Fibroblast of the conjunctiva (primary cell): ENCODE measurements at regions not wholly inside any gene's neighbourhood (a gene's known extent, or its start where the extent isn't known, plus 50 kb on each side); places are given as distances from the start of the nearest gene placed in this dataset.
"Not testable (repeated sequence)": the region's sequence is repeated elsewhere in the genome, so short reads cannot be mapped to it uniquely, and the experiment has no call there.

Source experiments
- DNase-seq: peaks from one replicate; pipeline ENCODE4 v3.0.0-alpha.2; 2010; ENCODE audit warnings: low read depth

DNA sequence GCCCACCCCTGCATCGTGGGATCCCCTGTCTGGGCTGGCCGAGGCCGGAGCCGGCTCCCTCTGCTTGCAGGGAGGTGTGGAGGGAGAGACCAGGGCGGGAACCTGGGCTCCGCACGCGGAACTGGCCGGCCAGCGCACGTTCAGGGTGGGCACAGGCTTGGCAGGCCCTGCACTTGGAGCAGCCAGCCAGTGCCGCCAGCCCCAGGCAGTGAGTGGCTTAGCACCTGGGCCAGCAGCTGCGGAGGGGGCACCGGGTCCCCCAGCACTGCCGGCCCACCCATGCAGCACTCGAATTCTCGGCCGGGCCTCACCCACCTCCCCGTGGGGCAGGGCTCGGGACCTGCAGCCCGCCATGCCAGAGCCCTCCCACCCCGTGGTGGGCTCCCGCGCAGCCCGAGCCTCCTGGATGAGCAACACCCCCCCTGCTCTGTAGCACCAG is 422.6 kb downstream of the AMY1C start:
- DNase-seq: no peak

DNA sequence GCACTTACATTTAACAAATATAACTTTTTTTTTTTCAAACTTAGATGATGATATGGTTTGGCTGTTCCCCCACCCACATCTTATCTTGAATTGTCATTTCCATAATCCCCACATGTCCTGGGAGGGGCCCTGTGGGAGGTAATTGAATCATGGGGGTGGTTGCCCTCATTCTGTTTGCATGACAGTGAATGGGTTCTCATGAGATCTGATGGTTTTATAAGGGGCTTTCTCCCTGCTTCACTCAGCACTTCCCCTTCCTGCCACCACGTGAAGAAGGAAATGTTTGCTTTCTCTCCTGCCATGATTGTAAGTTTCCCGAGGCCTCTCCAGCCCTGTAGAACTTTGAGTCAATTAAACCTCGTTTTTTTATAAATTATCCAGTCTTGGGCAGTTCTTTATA is 432.6 kb downstream of the AMY1C start:
- no peak for DNase-seq

DNA sequence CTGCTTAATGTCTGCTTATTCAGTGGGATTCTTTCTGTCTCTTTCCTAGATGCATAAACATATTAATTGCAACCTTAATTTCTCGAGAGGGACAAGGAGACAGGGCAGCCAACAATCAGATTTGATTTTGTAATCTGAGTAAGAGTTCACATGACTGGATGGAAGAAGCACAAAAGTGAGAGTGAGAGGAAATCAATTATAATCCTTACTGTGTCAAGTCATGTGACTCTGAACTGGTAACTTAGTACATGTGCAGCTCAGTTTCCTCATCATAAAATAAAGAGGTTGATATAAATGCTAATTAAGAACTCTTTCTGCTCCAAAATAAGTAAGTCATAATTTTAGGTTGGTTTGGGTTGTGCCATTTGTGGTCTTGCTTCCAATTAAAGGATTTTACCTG is 439.5 kb downstream of the AMY1C start:
- no peak for DNase-seq

DNA sequence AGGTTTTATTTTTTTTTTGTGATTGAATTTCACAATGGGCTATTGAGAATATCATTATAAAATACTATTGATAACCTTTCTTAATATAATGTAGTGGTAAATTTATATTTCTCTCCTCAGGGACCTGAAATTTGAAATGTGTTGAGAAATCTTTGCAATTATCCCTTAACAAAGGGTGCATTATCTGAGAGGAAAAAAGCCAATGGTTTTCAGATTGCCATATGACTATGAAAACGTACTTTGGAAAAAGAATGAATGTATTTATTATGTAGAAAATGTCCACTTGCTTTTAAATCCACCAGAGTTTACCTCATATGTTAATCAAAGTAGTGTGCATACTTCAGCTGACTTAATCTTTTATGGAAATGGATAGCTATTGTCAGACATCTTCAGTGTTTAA is 441.1 kb downstream of the AMY1C start:
- no peak for DNase-seq

DNA sequence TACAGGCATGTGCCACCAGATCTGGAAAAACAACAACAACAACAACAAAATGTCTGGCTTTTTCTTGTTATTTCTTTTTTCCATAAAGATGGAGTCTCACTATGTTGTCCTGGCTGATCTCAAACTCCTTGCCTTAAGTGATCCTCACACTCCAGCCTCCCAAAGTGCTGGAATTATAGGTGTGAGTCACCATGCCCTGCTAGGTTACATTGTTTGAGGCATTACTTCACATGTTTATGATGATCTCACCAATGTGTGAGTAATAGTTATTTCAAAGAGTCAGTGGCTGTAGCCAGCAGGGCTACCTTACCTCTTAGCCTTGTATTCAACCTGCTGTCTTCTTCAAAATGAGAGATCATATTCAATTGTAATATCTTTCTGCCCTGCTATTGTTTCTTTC is 445.7 kb downstream of the AMY1C start:
- DNase-seq: no peak

DNA sequence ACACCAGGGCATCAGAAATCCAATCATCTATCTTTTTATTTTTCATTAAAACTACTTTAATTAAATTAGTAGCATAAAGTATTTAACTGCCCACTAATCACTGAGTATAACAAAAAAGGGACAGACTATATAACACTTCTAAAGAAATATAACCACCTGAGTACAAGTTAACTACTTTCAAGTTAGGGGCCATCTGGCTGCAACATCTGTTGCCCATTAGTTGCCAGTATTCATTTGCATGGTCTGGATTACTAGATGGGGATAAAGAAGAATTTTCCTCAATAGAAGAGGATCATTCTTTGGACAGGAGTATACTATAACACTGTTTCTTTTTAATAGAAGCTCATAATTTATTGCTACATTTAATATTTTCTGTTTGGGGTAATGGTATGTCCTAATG is 446.4 kb downstream of the AMY1C start:
- DNase-seq: no peak

DNA sequence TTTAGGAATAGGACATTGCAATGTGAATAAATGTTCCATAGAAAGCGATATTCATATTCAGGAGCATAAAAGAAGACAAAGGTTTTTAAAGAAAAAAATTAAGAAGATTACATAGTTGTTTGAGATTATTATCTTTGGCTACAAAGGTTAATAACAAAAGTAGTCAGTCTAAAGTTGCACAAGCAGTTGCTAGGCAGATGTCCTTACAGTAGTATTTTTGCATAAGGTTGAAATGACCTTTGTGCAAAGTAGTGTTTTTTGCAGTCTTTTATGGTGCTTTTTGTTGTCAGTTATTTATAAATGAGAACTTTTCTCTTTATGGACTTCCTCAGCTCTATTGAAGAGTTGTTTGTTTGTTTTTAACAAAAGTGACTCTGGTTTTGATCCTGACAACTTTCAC is 447.8 kb downstream of the AMY1C start:
- DNase-seq: no peak

DNA sequence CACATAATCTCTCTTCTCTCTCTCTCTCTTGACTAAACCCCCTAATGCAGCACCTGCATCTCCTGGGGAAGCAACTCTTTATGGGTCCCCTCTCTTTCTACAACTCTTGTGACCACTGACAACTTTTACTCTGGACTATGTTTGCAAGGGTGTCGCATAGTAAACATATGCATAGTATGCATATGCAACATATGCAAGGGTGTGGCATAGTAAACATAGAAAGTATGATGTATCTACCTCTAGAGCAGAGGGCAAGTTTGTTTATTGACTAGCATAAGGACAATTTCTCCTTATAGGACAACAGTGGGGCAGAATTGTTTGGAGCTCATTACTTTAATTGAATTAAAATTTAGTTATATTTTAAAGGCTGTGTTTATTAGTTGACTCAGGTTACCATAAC is 462.5 kb downstream of the AMY1C start:
- DNase-seq: no peak

DNA sequence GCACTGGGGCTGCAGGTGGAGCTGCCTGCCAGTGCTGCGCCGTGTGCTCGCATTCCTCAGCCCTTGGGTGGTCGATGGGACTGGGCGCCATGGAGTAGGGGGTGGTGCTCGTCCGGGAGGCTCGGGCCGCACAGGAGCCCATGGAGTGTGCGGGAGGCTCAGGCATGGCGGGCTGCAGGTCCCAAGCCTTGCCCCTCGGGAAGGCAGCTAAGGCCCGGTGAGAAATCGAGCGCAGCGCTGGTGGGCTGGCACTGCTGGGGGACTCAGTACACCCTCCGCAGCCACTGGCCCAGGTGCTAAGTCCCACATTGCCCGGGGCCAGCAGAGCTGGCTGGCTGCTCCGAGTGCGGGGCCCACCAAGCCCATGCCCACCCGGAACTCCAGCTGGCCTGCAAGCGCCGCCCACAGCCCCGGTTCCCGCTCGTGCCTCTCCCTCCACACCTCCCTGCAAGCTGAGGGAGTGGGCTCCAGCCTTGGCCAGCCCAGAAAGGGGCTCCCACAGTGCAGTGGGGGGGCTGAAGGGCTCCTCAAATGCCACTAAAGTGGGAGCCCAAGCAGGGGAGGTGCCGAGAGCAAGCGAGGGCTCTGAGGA is 467.8 kb downstream of the AMY1C start:
- not testable (repeated sequence) for DNase-seq

DNA sequence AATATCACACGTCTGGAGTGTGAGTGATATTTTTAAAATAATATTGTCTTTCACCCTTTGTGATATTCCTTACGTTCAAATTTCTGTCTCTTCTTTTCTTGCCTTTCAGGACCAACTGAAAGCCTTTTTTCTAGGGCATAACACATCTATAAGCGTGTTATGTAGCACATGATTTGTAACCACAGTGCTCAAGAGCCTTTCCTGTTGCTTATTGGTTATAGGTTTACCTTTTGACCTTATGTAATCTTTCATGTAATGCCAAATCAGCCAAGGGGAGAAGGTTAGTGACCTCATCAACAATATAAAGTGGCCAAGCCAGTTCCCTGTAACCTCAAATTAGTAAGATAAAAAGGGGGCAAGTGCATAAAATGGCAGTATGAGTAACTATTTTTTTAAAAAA is 480.2 kb downstream of the AMY1C start:
- no peak for DNase-seq

DNA sequence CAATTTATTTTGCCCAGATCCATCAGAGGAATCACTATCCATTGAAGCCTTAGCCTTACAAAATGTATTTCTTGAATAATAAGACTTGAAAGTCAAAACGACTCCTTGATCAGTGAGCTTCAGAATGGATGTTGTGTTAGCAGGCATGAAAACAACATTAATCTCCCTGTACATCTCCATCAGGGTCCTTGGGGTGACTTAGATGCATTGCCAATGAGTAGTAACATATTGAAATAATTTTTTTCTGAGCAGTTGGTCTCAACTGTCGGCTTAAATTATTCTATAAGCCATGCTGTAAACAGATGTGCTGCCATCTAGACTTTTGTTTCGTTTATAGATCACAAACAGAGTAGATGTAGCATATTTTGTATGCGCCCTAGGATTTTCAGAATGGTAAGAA is 482.0 kb downstream of the AMY1C start:
- no peak for DNase-seq

DNA sequence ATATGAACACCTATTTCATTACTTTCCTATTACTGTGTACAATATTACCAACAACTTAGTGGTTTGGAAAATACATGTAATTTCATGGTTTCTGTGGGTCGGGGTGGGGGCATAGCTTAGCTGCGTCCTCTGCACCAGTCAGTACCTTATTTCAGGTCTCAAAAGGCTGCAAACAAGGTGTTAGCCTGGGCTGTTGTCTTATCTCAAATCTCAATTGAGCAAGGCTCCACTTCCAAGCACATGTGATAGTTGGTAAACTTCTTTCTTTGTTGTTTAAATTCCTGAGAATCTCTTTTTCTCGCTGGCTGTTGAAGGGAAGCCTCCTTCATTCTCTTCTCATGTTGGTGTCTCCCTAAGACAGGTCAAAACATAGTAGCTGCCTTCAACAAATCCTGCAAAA is 485.4 kb downstream of the AMY1C start:
- no peak for DNase-seq

DNA sequence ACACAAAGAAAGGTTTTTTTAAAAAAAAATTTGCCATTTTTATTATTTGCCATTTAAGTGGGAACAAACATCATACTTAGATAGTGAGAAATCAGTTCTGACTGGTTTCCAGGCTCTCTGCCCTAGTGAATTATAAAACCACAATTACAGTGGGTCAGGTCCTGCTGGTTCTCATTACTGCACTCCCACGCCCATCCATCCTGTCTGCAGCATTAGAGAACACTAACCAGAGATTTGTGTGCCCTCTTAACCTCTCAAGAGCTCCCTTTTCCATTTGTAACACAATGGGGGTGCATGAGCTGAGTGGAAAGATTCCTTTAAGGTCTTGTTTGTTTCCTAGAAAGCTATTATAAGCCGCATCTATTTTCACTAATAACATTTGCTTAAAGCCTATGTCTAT is 489.3 kb downstream of the AMY1C start:
- DNase-seq: no peak

DNA sequence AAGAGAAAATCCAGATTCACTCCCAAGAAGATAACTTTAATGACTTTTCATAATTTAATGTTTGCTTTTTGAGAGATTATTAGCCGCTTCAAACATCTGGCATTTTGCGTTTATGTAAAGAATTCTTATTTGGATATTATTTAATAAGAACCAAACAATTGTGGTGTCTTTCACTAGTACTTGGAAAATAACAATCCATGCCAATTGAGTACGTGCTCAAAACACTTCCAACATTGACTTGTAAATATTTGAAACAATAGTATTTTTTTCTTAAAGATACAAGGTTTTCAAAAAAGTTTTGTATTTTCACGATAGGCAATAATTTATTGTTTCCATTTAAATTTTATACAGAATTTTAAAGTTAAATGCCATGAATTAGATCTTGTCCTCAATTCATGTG is 498.7 kb downstream of the AMY1C start:
- DNase-seq: no peak

DNA sequence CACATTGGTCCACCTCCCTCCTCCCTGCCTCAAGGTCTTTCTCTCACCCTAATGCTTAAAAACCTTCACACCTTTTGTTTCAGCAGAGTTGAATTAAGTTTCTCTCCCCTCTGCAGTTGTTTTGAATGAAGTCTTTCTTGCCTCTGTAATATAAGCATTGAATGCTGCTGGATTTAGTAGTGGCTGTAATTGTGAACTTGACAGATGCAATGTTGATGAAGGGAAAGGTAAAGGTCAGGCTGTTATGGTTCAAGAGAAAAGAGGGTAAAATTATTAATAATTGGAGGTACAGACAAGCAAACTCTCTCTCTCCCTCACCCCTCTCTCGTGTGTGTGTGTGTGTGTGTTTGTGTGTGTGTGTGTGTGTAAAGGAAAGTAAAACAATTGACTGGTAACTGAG is 509.8 kb downstream of the AMY1C start:
- no peak for DNase-seq

DNA sequence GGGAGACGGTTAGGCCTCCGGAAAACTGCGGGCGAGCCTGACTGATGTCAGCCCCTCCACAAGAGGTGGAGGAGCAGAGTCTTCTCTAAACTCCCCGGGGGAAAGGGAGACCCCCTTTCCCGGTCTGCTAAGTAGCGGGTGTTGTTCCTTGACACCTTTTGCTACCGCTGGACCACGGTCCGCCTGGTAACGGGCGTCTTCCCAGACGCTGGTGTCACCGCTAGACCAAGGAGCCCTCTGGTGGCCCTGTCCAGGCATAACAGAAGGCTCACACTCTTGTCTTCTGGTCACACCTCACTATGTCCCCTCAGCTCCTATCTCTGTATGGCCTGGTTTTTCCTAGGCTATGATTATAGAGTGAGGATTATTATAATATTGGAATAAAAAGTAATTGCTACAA is 513.4 kb downstream of the AMY1C start:
- DNase-seq: not testable (repeated sequence)

DNA sequence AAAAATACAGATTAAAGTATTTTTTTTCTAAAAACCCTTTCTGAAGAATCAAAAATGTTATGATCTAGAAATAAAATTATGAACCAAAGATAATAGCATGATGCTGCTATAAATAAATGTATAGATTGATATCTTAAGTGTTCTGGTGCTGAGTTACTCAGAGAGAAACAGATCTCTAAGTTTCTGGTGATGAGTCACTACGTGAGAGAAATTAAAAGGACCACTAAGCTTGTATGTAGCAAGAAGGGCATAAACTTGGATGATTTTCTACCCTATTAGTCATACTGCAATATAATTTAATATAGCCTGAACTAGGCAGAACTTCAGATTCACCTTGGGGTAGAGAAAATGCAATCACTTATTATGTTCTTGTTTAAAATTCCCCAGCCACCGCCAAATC is 514.8 kb downstream of the AMY1C start:
- no peak for DNase-seq

DNA sequence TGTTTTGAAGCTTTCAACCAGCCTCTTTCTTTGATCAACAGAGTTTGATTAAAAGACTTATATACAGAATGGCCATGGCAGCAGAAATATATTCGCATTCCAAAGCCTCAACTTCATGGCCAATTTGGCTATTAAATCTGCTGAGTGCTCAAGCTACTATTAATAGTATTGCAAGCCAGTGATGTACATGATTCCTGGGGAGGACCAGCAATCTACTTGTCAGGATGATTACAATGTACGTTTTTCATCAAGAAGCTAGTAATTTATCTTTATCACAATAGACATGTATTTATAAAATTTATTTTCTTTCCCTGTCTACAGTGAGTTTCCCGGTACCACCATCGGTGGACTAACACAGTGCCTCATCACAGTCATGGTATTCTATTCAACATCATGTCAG is 515.5 kb downstream of the AMY1C start:
- DNase-seq: no peak

DNA sequence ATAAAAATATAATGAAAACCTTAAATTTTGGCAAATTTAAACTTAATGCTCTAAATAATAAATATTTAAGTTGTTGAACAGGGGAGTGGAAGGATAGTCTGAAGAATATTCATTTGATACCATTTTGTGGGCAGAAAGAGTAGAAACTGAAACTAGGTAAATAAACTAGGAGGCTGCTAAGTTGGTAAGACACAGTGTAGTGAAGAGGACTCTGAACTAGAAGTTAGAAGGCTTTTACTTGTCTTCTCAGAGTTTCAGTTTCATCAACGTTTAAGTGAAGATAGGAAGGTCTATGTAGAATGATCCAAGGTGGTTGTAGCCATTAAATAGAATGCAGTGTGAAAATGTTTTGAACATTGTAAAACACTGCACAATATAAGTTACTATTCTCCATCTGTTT is 516.9 kb downstream of the AMY1C start:
- no peak for DNase-seq

DNA sequence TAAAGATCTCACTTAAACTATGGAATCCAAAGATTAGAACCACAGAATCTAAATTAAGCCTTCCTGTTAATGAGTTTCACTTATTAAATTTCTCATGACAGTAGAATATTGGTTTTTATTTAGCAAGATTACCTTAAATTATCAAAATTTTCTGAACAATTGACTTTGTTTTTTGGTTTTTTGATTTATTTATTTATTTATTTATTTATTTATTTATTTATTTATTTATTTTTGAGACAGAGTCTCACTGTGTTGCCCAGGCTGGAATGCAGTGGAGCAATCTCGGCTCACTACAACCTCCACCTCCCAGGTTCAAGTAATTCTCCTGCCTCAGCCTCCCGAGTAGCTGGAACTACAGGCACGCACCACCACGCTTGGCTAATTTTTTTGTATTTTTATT is 538.6 kb downstream of the AMY1C start:
- DNase-seq: not testable (repeated sequence)

DNA sequence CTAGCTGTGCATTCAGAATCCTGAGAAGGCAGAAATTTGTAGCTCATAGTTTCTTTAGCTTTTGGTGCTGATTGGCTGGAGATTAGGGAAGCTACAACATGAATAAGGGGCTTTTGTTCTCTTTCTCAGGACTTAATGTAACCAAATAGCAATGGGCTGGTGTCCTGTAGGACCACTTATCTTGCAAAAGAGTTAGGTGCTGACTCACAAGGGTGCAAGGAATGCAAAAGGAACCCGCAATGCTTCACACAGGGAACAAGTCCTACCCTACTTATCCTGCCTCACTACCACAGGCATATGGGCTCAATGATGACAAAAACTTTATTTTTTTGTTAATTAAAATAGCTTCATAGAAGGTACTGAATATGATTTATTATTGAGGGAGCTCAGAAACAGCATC is 541.5 kb downstream of the AMY1C start:
- no peak for DNase-seq

DNA sequence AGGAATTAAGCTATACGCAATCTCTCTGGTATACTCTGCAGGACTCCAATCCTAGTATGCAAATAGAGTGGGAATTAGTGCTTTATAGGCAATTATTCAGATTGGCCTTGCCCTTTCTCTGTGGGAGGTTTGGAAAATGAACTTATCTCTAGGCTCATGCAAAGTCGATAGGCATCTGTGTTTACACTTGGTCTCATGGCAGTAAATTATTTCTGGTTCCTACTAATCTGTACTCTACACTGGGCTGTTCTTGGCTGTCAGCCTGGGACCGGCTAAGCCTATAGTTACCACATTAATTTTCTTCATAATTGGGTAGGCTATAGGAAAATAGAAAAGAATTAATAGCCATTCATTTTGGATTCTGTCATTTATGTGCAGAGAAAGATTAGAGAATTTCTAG is 544.6 kb downstream of the AMY1C start:
- DNase-seq: no peak

DNA sequence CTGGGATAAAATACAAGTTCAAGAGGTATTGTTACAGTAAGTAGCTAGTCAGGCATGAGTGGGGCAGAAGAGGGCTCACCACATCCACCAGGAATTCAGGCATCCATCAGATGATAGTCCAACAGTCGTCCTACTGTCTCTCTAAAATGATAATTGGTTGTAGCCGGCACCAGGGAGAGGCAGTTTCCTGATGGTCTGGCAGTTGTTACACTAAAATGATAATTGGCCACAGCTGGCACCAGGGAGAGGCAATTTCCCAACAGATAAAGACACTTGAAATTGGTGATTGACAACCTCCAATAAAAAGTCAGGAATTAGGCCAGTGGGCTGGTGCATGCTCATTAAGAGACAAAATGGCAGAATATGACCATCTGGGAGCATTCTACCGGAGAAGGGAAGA is 545.8 kb downstream of the AMY1C start:
- no peak for DNase-seq

DNA sequence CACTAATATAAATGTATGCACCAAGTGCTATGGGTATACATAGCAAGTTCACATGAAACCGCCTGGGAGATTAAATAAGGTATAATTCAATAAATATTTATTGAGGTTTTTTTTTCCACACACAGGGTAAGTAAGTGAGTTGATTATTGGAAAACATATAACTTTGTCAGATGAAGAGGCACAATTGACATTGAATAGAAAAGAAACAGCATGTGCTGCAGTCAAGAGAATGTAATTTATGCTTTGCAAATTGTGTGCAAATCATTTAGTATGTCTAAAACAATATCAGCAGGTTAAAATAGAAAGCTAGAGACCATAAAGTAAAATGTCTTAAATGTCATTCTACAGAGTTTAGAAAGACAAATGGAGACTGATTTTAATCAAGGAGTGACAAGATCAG is 560.0 kb downstream of the AMY1C start:
- DNase-seq: no peak

DNA sequence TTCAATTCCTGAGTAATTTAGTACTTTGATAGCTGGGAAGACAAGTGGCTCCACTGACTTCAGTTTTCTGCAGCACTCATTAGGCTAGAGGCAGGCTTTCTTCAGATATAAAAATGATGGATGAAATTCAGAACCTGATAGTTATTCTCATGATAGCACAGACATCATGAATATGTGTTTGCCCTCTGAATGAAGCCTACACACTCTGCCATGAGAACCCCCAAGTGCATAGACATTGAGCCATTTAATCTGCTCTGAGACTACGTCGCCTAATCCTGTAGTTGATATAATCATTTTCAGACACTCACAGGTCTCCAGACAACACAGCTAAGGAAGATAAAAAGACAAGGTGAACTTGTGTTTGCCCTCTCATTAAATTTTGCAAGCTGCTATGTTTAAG is 566.1 kb downstream of the AMY1C start:
- no peak for DNase-seq
